UCSD-AML1 (cell line): ENCODE measurements at regions not wholly inside any gene's neighbourhood (a gene's known extent, or its start where the extent isn't known, plus 50 kb on each side); places are given as distances from the start of the nearest gene placed in this dataset.
"Not testable (repeated sequence)": the region's sequence is repeated elsewhere in the genome, so short reads cannot be mapped to it uniquely, and the experiment has no call there.

ENCODE experiments used
- DNase-seq: peaks from one replicate; lab custom pipeline; 2025; ENCODE audit not compliant: unreplicated experiment; lab: John Stamatoyannopoulos, UW

- no peak for DNase-seq
These were observed 518.1 kb downstream of the KCNJ2 start for GRCh38 chr17:70687421-70687820.

DNA sequence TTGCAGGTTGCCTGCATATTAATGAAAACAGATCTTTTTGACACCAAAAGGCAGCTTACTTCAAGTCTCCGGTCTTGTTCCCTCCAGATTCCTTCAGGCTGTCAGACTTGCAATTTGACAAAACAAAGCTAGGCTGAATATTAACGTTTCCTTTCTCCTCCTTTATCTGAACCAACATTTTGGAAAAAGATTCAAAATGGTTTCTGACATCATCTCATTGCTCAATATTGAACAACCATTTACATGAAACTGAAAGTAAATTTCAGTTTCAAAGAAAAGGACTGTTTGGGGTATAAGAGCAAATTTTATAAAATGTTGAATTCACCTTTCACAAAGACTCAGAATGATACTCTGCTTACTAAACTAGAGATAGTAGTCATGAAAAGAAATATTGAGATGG lies 521.8 kb downstream of the KCNJ2 start:
- no peak for DNase-seq

DNA sequence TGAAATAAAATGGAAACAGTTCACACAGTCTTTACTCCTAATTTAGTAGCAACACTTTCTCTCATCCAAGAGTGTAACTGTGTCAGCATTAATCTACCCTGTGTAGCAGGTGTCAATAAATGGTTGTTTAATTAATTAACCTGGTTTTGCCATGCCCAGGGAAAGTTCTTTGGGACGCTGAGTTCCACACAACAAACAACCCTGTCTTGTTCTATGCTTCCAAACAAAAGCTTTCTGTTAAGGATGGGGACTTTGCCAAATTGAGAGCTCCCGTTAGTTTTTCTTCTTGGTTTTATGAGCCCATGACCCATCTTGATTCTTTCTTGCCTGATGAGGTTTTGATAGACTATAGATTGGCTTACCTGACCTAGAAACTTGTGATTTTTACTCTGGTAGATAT lies 530.1 kb downstream of the KCNJ2 start:
- DNase-seq, result no peak

DNA sequence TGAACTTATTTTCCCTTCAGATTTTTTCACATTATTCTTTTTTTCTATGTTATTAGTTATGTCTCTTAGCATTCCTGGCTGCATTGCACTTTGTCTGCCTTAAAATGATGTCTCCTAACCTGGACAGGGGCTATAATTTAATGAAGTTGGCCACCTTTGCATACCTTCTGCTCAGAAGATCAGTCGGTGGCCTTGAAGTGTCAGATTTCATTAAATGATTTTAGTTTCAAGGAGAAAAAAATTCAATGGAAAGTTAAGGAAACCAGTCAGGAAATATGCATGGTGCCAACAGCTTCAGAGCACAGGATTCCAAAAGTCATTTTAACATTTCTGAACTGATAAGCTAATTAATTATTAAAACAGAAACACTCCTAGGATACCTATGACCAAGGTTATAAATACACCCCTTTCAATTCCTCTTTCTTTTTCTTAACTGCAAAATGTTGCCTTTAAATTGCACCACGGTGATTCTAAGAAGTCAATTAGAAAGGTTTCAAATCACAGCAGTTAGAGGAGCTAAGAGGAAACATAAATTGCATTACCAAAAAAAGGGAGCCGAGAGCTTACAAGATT lies 533.4 kb downstream of the KCNJ2 start:
- DNase-seq, result no peak

- no peak for DNase-seq
These were observed 540.3 kb downstream of the KCNJ2 start for GRCh38 chr17:70709596-70709995.

DNA sequence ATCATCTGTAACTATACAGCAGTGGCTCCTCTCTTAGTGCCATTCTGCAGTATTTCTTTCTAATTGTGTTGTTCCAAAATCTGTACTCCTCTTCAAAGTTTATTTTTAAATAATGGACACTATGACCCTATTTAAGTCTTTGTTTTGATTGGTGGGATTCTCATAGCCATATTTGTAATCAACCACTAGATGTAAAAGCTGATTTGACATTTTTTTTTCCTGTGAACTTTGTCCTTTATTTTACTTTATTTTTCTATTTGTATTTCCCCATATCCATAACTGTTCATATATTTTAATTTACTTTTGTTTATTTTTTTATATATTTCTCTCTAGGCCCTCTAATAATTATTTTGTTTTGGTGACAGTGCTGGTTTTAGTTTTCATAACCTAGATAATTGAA lies 544.4 kb downstream of the KCNJ2 start:
- no peak for DNase-seq

GRCh38 chr17:70716551-70716950 lies 547.2 kb downstream of the KCNJ2 start:
- no peak for DNase-seq

GRCh38 chr17:70717042-70717441 lies 547.7 kb downstream of the KCNJ2 start:
- DNase-seq, result no peak

DNA sequence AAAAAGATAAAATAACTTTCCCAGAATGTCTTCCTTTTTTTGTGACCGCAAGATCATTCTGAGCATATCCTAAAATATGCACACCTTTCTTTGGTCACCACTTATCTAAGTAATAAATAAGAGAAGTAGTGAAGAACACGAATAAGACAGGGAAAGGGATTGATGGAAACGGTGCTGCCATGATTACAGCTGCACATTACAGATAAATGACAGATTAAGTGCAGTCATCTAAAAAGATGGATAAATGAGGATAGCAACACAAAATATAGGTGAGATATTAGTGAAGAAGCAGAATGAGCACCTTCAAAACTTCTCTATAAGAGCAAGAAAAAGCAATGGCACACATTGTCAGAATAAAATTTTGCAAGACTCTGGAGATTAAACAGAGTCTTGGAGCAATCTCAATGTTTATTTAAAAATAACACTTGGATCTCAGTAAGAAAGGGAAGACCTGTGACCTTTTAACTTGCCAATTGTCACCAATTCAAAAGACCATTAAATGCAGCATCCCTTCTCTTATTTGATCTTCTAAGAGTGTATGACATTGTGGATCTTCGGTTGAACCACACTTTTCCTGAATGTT lies 567.1 kb downstream of the KCNJ2 start:
- DNase-seq, result no peak

DNA sequence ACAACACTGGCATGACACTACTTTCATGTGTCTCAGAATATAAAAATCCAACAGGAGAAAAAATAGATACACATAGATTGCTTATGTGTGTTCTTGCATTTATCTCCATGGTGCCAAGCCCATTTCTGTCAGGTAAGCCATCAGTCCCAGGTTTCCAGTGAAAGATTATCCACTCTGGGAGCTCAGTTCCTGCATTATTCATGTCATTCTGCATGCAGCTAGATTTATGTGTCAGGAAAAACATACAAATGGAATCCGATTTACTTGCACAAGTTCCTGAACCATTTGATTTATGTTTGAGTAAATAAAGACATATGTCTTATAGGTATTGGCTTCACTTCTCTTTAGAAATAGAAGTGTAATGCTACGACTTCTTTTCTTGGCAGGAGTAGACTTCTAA lies 569.7 kb downstream of the KCNJ2 start:
- DNase-seq, result no peak

DNA sequence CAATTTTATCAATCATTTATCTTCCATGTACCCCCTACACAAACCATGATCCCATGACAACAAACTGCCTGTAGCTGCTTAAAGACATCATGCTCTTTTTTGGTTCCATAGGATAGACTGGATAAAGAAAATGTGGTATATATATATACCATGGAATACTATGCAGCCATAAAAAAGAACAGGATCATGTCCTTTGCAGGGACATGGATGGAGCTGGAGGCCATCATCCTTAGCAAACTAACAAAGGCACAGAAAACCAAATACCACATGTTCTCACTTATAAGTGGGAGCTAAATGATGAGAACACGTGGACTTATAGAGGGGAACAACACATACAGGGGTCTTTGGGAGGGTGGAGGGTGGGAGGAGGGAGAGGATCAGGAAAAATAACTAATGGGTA lies 577.2 kb downstream of the KCNJ2 start:
- not testable (repeated sequence) for DNase-seq

DNA sequence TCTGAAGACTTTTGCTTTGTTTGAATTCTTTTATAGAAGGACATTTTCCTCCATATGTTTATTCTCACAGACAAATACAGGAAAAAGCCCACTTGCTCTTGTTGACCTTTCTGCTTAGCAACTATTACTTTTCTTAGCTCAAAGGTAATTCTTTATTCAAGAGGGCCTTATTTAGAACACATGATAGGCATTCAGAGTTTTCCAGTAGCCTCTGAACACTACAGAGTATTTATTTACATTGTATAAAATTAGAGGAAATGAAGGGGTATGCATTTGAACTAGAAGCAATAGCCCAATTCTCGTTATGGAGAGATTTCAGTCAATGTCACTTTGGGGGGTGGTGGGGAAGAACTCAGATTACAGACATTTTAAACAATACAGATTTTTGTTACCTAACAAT lies 581.7 kb downstream of the KCNJ2 start:
- DNase-seq, result no peak

GRCh38 chr17:70752461-70752860 lies 583.1 kb downstream of the KCNJ2 start:
- DNase-seq, result not testable (repeated sequence)

GRCh38 chr17:70752966-70753467 lies 583.7 kb downstream of the KCNJ2 start:
- no peak for DNase-seq

DNA sequence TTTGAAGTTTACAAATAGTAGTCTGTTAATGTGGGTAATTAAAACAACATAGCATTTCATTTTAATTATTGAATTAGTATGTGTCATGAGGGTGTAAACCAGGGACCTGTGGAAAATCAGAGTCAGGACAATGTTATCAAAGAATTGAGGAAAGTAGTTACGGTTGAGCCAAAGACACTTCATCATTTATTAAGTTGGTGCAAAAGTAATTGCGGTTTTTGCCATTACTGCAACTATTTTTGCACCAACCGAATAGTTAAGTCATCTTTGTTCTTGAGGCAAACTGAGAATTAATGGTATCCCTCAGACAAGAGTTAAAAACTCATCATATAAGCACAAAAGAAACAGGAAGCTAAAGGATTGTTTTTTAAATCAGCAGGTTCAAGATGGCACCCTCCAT lies 593.7 kb downstream of the KCNJ2 start:
- no peak for DNase-seq

DNA sequence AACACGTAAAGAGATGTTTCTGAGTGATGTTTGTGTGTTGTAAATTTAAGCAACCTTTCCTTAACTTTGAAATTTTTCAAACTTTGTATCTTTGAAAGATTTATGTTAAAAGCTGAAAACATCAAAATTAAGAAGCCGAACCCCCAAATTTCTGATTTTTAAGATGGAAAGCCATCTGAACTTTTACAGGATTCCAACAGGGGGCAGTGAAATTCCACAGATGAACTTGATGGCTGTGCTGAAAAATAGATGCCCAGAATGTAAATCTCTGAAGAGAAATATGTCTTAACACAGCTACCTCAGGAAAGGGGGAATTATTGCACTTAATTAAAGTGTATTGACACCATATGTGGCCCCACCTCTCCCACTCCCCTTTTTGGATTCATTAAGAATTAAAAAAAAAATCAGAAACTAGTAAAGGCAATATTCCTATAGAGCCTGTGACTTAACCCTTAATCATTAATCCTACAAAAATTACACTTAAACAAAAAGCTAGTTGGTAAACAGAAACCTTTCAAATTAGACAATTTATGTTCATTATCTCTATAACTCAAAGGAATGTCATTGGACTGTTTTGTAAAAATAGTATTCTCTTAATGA lies 597.9 kb downstream of the KCNJ2 start:
- DNase-seq, result no peak

GRCh38 chr17:70769956-70770355 lies 600.6 kb downstream of the KCNJ2 start:
- DNase-seq, result no peak

DNA sequence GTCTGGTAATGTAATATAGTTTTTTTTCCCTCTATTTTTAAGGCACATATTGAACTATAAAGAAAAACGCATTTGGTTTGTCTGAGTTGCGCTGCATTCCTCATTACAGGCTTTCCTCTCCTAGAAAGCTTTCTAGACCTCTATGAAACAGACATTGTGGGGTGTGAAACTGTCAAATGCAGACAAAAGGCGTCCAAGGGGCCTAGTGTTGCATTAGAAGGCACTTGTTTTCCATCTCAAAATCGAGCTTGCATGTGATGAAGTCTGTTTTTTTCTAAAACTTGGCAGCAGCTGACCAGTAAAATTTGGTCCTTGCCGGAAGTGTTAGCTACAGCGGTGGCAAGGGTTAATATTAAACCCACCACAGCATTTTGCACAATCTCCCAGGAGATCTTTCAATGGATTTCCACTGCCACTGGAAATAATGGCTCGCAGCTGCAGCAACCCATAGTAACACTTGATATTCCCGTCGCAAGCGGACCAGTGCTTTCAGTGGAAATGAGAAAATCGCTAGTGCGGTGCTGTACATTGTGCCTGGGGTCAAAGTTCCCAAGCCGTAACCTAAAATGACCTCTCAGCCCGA lies 602.6 kb downstream of the KCNJ2 start:
- DNase-seq, result no peak

GRCh38 chr17:70772761-70773160 lies 603.4 kb downstream of the KCNJ2 start:
- no peak for DNase-seq

DNA sequence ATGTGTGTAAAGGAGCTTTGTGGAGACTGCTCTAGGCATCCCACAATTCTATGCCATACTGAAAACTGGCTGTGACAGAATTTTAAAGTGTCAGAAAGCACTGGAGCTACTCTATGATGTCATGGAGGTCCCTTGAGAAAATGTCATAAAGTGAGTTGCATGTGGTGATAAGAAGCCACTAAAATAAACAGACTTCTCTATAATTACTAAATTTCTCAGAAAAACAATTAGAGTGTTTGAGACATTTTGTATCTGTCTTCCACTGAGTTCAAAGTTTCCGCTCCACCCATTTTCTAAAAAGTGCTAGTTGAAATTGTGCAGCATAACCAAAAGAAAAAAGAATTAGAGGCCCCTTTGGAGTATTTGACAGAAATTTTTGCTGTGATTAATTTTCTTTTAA lies 603.9 kb downstream of the KCNJ2 start:
- no peak for DNase-seq

GRCh38 chr17:70774339-70775117 lies 605.2 kb downstream of the KCNJ2 start:
- DNase-seq, result no peak

- DNase-seq, result no peak
These were observed 606.3 kb downstream of the KCNJ2 start for GRCh38 chr17:70775679-70776078.
